ENCODE measurements at regions not wholly inside any gene's neighbourhood (a gene's known extent, or its start where the extent isn't known, plus 50 kb on each side); places are given as distances from the start of the nearest gene placed in this dataset.

GRCh38 chr20:22744341-22745193, 160.2 kb upstream of the FOXA2 start:
- DNase-seq: no peak

- no peak for DNase-seq
Observed at GRCh38 chr20:22745194-22745500, 160.8 kb upstream of the FOXA2 start.

GRCh38 chr20:22746957-22747356, 162.6 kb upstream of the FOXA2 start:
- DNase-seq: no peak

- DNase-seq: no peak
Observed at GRCh38 chr20:22752324-22752723, 168.0 kb upstream of the FOXA2 start.

- no peak for DNase-seq
Observed at GRCh38 chr20:22757424-22758183, 173.2 kb upstream of the FOXA2 start.

- no peak for DNase-seq
Observed at GRCh38 chr20:22758815-22759214, 174.4 kb upstream of the FOXA2 start.

- no peak for DNase-seq
Observed at GRCh38 chr20:22762576-22763256, 178.3 kb upstream of the FOXA2 start.

- no peak for DNase-seq
Observed at GRCh38 chr20:22763257-22763906, 179.0 kb upstream of the FOXA2 start.

- DNase-seq: no peak
Observed at GRCh38 chr20:22768266-22769178, 184.2 kb upstream of the FOXA2 start.

- DNase-seq: no peak
Observed at GRCh38 chr20:22770241-22770800, 185.9 kb upstream of the FOXA2 start.

GRCh38 chr20:22771706-22772105, 187.3 kb upstream of the FOXA2 start:
- DNase-seq: no peak

- DNase-seq: no peak
Observed at GRCh38 chr20:22773344-22773743, 189.0 kb upstream of the FOXA2 start.

- DNase-seq: no peak
Observed at GRCh38 chr20:22775256-22775655, 190.9 kb upstream of the FOXA2 start.

GRCh38 chr20:22775671-22776139, 191.3 kb upstream of the FOXA2 start:
- DNase-seq: no peak

- DNase-seq: no peak
Observed at GRCh38 chr20:22776369-22776768, 192.0 kb upstream of the FOXA2 start.

GRCh38 chr20:22779878-22780277, 195.5 kb upstream of the FOXA2 start:
- DNase-seq: no peak

- no peak for DNase-seq
Observed at GRCh38 chr20:22781869-22782268, 197.5 kb upstream of the FOXA2 start.

- no peak for DNase-seq
Observed at GRCh38 chr20:22789676-22790075, 205.3 kb upstream of the FOXA2 start.

GRCh38 chr20:22791396-22791795, 207.0 kb upstream of the FOXA2 start:
- DNase-seq: no peak

GRCh38 chr20:22791877-22792525, 207.6 kb upstream of the FOXA2 start:
- DNase-seq: no peak

- DNase-seq: no peak
Observed at GRCh38 chr20:22794200-22794599, 209.8 kb upstream of the FOXA2 start.

Data from activated effector memory CD4-positive, alpha-beta T cell treated with Interleukin-2 at 50 U/mL for 16 hours (primary cell).